ENCODE measurements at regions not wholly inside any gene's neighbourhood (a gene's known extent, or its start where the extent isn't known, plus 50 kb on each side); places are given as distances from the start of the nearest gene placed in this dataset.
"Not testable (repeated sequence)": the region's sequence is repeated elsewhere in the genome, so short reads cannot be mapped to it uniquely, and the experiment has no call there.

DNA sequence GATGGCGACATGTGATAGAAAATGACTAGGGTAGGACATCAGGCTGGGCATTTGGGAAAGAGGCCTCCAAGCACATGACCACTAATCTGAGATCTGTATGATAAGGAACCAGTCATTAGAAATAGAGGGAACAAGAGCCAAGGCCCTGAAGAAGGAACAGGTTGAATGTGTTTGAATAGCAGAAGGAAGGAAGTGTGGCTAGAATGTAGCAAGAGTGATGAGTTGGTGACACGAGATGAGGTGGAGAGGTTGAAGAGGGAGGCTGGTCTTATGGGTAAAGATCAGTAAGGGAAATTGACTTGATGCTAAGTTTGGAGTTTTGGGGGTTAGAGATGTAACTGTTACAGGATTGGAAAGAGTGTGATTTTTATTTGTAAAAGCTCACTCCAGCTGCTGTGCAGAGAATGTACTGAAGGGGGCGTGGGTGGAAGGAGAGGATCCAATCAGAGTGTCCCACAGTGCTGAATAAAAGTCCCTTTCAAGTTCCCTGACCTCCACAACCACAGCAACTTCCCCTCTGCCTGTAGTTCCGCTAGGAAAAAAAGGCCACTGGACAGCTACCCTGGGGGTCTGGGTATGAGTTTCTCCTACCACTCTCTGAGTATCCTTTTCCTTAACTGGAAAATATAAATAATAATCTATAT is 295.0 kb downstream of the OMA1 start:
- no peak for DNase-seq (ENCODE audit: low read depth)

DNA sequence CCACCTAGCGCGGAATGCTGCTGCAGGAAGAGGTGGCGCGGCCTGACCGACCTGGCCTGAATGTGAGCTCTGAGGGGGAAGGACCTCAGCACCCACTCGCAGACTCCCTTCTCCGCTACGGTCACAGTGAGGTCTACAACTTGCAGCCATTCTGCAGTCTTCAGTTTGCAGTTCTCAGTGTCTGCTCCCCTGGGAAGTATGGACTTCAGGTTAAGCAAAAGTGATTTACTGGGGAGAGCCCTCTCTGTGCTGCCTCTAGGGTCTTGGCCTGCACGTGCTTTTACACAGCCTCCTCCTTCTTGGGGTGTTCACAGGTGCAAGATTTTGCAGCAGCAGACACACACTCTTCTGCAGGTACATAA is 296.0 kb downstream of the OMA1 start:
- no peak for DNase-seq (ENCODE audit: low read depth)

DNA sequence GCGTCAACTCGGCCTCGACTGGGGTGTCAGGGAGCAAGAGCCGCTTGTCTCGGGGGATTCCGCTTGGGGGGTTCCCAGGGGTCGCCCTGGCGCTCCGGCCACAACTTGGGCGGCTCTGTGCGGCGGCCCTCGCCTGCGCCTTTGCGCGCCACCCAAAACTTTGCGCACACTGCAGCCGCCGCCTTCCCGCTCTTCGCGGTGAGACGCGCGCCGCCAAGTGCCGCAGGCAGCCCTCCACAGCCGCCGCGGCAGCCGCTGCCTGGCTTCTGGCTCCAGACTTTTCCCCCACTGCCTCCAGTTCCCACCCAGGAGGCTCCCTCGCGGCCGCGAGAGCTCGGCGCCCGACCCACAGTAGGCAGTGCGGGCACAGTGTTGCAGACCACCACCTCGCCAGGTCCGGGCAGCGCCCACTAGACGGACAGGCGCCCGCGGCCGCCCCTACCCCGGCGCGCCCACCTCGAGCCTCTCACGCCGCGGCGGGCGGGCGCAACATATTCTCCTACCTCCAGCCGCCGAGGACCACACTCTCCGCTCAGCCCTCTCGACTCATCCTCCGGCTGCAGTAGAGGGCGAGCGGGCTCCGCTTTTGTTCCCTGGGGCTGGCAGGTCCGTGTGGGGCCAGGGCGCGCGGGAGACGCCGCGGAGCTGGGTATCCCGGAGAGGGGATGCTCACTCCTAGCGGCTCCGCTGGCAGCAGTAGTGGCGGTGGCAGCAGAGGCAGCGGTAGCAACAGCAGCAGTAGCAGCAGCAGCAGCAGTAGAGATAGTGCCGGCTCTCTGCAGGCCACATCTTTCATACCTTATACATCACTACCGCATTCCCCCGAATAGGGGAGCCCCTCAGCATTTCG is 296.6 kb downstream of the OMA1 start:
- no peak for DNase-seq (ENCODE audit: low read depth)

DNA sequence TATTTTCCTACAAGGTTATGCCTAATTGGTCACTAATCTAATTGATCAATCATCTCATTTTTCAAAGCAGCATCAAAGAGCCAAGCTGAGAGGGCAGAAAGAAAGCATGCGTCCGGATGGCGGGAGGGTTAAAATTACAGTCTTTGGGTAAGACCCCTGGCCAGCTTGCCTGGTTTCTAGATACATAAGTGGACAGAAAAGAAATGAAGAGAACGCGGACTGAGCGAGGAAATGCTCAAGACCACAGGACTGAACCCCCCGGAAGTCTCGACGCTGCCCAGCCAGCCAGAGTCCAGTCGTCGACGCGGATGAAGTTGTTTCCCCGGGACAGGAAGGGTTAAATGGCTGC is 297.2 kb downstream of the OMA1 start:
- no peak for DNase-seq (ENCODE audit: low read depth)

DNA sequence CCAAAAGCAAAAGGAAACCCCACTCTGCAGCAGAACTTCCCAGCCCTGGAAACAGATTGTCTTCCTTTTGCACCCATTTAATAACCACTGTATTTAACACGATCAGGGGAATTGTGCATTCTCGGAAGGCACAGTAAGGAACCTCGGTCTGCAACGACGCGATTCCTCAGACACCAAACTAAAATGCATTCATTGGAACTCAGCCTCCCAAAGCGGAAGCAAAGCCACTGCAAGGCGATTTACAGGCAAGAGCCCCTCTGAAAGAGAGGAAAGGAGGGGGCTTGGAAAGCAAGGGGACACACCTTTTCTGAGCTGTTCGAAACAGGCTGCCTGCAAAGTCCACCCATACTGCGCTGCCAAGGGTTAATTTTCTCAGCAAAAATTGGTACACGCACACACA is 297.7 kb downstream of the OMA1 start:
- DNase-seq (ENCODE audit: low read depth), result no peak

DNA sequence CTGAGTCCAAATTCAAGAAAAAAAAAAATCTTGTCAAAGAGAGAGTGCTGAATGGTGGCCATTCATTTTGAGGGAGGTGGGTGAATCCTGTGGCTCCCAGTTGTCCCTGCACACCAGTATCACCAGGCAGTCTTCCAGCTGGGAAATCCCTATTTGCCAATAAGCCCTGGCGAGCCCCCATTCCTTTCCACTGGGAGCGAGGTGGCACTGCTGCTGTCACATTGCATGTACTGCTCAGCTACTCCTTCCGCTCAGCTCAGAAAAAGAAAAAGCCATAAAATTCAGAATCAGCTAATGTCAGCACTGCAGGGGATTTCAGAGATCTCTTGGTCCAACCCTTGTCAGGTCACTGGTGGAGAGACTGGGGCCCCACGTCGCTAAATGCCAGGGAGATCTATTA is 298.5 kb downstream of the OMA1 start:
- no peak for DNase-seq (ENCODE audit: low read depth)

DNA sequence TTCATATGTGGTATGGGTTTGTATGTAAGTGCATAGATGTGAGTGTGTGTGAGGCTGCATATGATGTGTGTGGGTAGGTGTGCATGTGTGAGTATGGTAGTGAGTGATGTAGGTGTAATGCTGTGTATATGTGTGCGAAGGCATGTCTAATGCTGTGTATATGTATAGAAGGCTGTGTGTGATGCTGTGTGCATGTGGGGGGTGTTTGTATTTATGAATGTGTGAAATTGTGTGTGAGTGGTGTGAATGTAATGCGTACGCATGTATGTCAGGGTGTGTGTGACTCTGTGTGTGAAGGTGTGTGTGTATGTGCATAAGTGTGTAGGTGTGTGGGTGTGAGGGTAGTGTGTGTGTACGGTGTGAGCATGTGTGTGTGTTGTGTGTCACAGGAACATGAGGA is 300.0 kb downstream of the OMA1 start:
- DNase-seq (ENCODE audit: low read depth), result no peak

DNA sequence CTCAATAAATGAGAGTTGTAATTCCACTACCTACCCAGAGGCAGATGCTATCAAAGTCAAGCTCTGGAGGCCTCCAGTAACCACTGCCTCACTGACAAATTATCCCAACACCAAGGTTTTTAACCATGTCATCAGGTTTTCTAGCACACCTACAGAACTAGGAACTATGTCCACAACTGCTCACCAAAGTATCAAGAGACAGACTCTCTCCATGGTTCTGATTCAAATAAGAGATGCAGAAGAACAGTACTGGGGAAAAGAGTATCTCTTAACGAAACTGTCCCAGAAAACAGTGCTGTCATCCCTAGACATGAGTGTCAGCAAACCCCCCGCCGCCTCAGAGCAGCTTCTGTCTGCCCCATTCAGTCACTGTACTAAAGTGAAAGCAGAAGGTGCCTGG is 301.7 kb downstream of the OMA1 start:
- DNase-seq (ENCODE audit: low read depth), result no peak

DNA sequence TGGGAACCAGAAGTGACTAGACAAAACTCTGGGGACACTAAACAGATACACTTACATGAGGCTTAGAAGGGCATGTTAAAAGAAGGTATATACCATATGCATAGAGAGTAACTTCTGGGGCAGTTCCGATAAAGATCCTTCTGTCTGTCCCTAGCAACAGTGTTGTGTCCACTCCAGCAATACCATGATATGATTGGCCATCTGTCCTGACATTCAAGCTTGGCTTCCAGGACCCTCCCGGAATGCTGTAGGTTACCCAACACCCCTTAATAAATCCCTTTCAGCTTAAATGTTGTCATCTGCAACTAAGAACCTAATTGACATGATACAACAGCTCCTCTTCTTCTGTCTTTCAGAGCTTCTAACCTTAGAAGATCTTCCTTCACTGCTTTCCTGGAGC is 307.7 kb downstream of the OMA1 start:
- DNase-seq (ENCODE audit: low read depth), result no peak

DNA sequence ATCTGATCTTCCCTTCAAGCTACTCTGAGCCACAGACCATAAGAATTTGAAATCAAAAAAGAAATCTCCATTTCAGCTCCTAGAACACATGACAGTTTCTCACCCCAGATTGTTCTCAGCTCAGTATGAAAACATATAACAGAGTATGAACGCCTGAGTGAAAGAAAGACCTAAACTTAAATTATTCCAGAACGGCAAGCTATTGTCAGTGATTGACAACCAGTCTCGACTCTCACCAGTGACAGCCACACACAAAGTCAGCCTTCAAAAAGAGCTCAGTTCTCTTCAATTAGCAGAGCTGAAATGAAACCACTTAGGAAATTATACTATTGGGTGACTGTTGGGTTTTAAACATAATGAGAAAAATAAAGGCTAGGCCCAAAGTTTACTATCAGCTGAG is 312.8 kb downstream of the OMA1 start:
- no peak for DNase-seq (ENCODE audit: low read depth)

DNA sequence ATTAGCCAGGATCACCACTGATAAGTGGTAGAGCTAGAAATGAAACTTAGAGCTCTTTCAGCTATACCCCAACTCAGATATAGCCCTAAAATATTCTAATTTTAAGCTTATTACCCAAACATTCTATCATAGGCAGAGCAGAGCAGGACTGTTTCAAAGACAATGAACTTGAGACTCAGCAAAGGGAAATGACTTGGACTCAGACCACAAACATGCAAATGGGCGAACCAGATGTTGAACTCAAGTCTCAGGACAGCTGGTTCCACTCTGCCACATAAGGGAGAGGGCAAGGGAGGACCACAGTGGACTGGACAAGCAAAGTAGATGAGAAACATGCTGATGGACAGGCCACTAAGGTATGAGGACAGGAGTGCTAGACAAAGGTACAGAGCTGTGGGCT is 315.3 kb downstream of the OMA1 start:
- no peak for DNase-seq (ENCODE audit: low read depth)

DNA sequence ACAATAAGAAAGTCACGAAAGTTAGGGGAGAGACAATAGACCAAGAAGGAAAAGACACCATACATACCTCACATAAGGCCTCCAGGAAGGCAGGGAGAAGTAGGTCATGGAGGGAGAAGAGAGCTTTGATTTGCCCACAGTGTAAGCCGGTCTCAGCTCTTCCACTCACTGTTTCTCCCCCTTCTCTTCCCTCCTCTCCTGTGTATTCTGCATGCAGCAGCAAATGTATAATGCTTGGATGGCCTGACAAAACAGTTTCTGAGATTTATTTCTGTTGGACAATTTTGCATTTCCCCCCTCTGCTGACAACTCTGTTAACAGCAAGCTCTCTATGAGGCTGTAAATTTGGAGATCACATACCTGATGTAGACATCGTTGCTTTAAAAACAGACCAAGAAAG is 318.9 kb downstream of the OMA1 start:
- DNase-seq (ENCODE audit: low read depth), result no peak

DNA sequence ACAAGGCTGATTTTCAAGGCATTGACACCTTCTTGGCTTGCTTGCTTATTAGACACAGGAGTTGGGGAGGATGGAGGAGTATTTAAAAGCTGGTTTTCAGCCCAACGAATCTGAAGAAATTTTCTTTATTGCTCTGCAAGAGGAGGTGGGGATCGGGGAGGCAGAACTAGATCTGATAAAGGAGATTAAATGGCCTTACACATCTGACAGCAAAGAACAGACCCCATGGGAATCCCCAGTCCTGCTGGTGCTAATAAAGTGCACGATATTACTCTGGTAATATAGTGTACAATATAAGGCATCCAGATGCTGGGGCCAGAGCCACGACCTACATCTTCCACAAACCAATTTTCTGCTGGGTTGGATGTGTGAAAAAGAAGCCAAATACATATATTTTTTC is 323.0 kb downstream of the OMA1 start:
- no peak for DNase-seq (ENCODE audit: low read depth)

DNA sequence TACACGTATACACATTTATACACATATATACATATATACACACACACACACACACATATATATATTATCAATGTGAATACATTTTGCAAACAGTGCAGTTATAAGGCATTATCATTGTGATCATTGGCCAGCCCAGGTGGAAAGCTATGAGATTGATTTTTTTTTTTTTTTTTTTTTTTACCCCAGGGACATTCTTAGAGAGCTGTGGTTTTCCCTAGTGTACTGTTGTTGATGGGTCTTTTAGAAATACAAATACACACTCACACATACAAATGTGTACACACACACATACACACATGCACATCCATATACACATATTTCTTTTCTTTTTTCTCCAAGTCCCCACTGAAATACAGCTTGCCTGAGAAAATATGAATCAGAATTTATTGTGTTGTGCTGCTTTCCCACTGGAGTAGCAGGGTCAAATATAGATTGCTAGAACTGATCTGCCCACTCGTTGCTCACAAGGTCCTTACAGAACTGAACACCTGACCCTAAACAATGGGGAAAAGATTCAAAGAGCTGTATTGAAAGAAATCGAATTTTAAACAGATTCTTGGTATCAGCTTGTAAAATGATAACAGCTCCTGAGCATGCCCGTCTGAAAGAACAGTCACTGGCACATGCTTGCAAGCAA is 325.6 kb downstream of the OMA1 start:
- DNase-seq (ENCODE audit: low read depth), result no peak

DNA sequence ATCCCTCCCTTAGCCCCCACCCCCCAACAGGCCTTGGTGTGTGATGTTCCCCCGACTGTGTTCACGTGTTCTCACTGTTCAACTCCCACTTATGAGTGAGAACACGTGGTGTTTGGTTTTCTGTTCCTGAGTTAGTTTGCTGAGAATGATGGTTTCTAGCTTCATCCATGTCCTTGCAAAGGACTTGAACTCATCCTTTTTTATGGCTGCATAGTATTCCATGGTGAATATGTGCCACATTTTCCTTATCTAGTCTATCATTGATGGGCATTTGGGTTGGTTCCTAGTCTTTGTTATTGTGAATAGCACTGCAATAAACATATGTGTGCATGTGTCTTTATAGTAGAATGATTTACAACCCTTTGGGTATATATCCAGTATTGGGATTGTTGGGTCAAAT is 330.4 kb downstream of the OMA1 start:
- not testable (repeated sequence) for DNase-seq (ENCODE audit: low read depth)

DNA sequence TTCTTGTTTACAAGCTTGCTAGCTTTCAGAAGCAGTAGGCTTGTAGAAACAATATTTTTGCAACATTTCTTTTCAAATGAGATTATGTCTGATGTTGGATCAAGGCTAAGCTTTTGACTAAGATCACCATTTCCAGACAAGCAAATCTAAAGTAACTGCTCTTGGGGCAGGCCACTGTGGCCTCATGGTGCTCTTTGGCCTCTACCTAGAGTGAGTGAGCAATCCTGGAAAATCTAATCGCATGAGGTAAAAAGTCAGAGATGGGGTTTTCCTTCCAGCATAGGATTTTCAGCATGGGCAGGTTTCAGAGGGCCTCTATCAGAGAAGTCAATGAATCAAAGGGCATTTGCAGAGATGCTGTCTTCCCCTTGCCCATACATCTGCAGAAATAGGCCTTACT is 331.9 kb downstream of the OMA1 start:
- DNase-seq (ENCODE audit: low read depth), result no peak

DNA sequence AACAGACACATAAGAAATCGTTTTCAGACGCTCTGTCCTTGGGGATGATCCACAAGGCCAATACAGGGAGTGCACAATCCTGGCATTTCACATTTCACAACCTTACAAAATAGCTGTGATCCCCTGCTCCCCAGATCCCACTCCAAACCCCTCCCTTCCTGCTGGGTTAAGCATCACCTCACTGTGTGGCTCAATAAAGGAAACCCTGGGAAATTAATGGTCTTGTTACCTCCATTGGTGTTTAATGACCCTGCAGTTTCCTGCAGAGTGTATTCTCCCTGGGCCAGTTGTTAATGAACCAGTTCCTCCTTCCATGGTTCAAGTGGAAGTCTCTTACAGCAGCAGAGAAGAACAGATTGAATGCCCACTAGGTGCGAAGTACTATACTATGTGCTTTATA is 334.7 kb downstream of the OMA1 start:
- no peak for DNase-seq (ENCODE audit: low read depth)

DNA sequence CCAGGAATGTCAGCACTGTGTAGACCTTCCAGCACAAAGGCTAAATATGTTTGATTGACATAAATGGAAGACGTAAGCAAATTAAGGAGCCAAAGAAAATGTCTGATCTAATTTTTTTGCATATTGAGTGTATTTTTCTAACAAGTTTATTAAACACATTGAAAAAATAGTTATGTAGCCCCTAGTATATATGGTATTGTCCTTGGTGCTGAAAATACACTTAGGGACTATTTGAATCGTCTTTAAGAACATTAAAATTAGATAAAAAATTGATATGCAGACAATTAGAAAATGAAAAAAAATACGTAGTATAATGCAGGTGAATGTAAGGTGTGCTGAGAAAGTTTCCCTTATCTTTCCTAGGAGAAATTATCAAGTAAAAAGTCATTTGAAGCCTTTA is 337.0 kb downstream of the OMA1 start:
- no peak for DNase-seq (ENCODE audit: low read depth)

DNA sequence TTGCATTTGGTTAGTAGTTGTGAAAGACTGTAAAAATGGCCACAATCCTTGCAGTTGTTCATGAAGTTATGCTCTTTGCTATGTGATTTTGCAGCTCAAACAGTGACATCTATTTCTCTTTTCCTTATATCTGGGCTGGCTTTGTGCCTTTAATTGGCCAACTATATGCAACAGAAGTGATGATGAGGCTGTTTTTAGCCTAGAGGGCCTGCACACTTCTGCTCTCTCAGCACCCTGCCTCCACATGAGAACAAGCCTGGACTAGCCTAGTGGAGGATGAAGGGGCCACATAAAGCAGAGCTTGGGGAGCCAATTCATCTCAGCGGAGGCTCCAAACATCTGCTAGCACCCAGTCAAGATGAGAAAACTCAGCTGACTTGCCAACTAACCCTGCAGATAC is 339.8 kb downstream of the OMA1 start:
- DNase-seq (ENCODE audit: low read depth), result no peak

DNA sequence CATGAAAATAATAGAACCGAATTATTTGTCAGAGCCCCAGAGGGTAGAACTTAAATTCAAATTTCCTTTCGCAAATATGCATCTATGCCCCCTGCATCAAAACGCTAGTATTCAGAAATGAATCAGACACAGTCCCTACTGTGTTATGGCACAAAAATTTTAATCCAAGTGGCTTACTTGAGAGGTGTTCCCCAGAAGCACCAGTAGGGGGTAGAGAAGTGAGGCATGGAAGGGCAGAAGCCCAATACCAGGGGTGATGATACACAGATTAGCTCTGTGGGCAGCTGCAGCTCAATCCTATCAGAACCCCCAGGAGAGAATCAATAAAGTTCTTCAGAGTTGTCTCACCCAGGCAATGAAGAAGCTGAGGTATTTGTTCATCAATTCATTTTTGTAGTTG is 342.2 kb downstream of the OMA1 start:
- no peak for DNase-seq (ENCODE audit: low read depth)

DNA sequence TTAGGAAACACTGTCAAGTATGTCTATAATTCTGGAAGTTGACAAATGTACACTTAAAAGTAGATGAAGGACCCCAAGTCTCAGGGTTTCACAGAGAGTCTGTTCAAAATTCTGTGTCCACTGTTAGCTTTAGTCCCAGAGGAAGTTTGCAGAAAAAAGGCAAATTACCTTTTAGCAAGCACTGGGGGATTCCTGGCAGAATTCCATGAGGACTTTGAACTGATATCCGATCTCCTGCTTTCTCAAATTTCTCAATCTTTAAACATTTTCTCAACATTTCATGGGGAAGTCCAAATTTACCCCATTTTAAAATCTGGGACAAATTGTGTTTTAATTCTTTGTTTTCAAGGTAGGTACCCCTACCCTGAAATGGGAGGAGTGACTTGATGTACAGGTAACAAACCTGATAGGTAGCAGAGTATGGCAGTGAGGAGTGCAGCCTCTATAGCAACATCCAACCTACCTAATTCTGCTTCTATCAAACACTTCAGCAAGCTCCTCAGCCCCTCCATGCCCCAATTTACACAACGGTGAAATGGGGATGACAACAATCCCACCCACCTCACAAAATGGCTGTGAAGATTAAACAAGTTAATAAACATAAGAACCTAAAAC is 344.9 kb downstream of the OMA1 start:
- no peak for DNase-seq (ENCODE audit: low read depth)

DNA sequence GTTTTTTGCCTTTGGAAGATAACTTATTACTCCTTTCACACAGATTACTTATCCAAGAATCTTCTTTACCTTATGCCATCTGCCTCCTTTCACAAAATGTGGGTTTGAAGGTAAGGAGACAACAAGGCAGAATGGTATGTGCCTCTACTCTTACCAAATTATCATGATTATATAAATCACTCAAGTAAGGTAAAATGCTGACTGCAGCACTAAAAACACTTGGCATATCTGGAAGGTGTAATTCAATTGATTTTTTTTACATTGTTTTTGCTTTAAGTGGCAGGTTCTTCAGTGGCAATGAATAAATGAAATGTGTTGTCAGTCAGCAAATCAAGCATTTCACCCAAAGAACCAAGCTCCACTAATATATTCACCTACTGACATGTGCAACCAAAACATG is 346.1 kb downstream of the OMA1 start:
- DNase-seq (ENCODE audit: low read depth), result no peak

DNA sequence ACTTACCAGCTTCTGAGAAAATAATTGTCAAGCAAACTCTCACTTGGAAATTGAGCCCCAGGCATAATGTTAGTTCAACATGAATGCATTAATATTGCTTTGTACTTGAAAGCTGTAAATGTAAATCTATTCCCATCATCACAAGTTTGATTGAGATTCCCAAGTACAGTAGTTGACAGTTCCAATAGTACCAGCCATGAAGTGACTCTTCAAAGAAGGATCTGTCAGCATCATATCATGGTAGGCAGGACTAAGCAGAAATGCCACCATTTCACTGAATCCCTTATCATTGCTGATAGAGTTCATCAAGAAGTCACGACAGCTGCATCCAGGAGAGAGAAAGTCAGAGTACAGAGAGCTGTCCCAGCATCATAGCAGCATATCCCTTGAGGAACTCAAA is 348.7 kb downstream of the OMA1 start:
- DNase-seq (ENCODE audit: low read depth), result no peak

Data from stromal cell of bone marrow (primary cell).